ENCODE measurements at regions not wholly inside any gene's neighbourhood (a gene's known extent, or its start where the extent isn't known, plus 50 kb on each side); places are given as distances from the start of the nearest gene placed in this dataset.

DNA sequence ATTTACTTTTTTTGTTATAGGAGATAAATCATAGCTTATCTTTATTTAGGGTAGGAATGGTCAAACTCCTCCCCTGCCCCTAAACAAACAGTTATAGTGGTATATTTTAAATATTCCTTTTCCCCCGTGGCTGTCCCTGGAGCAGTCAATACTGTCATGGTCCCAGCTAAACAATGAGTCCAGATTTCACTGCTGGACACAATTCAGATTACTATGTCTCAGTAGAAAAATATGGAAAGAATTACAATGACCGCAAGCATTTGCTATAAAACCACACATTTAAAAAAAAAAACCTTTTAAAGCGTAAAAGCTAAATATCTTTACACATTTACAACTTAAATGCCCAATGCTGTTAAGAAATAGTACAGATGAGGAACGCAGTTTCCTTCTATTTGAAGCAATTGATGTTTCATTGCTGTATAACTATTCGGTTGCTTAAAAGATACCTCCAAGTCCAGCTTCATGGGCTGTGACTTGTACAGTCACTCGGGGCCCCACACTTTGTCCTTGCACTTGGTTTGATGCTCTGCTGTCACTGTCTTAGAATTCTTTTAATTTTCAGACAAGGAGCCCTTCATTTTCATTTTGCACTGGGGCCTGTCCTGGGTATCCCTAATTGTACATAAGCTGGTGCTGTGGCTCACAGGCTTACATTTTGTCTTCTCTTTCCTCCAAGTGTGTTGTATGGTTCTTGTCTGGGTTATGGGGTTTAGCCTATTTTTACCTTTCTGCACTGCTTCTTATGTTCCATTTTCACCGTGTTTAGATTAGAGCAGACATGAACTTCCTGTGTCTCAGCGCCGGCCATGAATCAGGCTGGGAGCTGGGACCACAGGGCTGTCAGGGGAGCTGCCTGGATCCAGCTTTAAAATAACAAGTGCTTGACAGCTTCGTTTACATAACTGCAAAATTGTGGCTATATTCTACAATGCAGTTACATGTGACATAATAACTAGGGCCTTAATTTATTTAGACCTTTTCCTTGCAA is 530.2 kb upstream of the FZD8 start:
- no peak for DNase-seq (ENCODE audit: low spot score)

DNA sequence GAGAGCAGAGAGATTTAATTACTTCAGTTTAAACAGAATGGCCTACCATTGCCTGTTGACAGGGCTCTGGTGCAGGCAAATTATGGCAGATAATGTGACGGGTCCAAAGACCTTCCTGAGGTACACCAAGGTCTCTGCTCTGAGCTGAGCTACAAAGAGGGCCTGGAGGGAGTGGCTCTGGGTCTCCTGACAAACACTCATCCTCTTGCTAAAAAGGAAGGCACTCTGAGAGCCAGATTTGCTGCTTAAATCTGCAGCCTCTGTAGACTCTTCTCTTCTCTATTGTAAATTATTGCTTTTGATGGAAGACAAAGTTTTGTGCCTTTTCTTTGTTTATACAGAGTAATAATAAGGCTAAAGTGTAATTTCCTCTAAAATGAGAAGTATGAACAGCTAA is 529.5 kb upstream of the FZD8 start:
- no peak for DNase-seq (ENCODE audit: low spot score)

DNA sequence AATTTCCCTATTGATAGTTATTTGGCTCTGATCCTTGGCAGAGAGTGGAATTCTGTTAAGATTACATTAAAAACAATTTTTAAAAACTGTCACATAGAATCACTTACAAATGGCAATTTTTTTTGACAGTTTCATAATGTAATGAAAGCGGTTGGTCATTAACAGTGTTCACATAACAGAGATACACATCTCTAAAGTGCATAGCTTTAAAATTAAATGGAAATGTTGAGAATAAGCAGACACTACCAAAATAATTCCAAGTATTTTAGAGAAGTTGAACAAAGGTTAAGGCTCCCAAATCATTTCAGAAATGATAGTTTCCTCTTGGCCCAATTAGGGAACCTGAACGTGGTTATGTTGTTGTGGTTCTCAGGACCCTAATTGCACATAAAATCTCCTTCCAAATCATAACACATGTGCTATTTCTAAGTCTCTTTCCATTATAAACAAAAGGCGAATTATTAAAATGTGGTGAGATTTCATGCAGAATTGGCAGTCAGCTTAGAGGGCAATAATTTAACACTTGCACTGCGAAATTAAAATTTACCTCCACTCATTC is 528.9 kb upstream of the FZD8 start:
- DNase-seq (ENCODE audit: low spot score), result no peak

DNA sequence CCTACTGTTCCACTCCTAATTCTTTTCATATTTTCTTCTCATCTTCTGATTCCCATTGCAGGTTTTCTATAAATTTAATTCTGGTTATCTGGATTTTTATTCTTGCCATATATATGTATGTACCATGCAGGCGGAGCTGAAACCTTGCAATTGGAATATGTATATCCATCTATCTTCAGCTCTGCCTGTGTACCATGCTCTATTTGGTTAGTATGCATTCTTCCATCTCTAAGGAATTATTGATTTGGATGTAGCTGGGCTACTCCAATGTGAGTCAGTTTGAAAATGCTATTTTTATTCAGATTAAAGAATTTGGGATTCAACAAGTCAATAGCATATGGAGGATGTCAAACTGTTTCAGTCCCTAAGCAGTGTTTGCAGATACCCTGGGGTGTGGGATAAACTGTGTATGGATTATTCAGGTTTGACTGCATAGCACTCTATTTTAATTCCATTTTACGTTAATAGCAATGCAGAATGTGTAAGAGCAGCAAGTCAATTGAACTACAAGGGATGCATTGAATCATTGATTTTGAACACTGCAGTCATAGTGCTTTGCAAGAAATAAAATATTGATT is 528.1 kb upstream of the FZD8 start:
- DNase-seq (ENCODE audit: low spot score), result no peak

DNA sequence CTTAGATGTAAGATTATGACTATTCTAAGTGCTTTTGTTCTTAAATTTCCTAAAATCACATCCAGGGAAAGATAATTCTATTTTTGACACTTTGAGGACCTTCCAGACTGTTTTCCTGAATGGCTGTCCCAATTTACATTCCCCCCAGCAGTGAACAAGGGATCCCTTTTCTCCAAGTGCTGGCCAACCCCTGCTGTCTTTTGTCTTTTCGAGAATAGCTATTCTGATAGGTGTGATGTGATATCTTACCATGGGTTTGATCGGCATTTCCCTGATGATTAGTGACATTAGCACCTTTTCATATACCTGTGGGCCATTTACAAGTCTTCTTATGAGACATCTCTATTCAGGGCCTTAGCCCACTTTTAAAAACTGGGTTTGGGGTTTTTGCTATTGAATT is 526.7 kb upstream of the FZD8 start:
- no peak for DNase-seq (ENCODE audit: low spot score)

DNA sequence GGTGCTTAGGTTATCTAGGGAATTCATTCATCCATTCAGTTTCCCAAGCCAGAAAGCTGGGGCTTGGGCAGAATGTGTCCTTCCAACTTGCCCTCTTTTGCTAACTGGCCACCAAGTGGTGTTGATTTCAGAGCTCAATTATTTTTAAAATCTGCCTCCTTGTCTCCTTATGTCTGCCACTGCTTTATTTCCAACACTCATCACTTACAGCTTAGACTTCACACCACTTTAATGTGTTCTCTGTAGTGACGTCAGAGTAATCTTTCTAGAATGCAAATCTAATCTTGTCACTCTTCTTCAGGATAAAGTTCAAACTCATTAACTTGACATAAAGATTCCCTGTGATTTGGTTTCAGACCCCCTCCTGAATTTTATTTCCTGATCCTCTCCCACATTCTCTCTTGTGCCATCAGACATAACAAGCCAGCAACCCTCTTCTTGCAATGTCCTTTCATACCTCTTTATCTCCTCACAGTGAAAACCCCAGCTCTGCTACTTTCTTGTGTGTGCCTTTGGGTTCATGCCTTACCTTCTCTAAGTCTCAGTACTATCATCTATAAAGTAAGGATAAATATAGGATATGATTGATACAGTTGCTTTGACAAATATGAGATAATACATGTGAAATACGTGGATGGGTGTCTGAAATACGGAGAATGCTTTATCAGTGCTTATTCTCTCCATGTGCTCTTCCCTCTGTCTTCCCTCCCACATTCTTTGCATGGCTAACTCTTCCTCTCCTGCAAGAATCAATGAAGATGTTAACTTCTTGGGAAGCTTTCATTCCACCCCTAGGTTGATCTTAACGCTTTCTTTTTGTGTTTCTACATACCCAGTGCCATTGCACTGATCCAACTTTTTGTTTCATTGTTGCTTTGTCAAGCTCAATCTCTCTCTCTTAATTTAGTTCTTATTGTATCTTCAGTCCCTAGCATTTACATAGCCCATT is 522.7 kb upstream of the FZD8 start:
- DNase-seq (ENCODE audit: low spot score), result no peak

DNA sequence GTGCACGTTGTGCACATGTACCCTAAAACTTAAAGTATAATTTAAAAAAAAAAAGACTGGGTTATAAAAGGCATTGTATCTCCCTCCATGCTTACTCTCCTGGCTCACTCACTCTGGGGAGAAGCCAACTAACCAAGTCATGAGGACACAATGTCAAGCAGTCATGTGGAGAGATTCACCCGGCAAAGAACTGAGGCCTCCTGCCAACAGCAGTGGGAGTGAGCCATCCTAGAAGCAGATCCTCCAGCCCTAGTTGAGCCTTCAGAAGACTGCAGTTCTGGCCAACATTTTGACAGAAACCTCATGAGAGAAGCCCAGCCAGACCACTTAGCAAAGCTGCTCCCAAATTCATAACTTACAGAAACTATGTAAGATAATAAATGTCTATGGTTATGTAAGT is 521.7 kb upstream of the FZD8 start:
- DNase-seq (ENCODE audit: low spot score), result no peak

DNA sequence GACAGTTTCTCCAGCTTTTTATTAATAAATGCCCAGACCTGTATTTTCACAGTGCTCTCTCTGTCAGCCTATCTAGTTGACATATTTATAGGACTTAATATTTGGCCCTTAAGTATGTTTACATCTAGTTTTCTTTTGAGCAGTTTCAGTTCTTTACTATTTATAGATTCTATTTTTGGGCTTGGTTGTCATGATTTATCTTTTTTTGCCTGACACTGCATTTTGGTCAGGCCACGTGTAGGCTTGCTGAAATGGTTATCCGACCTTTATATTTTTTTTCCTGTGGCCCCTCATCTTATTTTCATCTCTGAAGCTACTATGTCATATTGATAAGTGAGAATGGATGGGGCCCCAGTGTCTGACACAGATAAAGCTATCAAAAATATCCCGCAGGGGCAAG is 515.4 kb upstream of the FZD8 start:
- DNase-seq (ENCODE audit: low spot score), result no peak

DNA sequence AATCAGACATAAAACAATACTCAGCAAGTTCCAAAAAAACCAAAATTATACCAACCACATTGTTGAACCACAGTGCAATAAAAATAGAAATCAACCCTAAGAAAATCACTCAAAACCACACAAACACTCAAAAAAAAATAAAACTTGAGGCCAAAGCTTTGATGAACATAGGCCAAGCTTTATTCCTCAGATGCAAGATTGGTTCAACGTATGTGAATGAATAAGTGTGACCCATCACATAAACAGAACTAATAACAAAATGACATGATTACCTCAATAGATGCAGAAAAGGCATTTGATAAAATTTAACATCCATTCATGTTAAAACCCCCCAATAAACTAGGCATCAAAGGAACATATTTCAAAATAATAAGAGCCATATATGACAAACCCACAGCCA is 506.1 kb upstream of the FZD8 start:
- no peak for DNase-seq (ENCODE audit: low spot score)

GRCh38 chr10:36147529-36147928 is 505.4 kb upstream of the FZD8 start:
- no peak for DNase-seq (ENCODE audit: low spot score)

DNA sequence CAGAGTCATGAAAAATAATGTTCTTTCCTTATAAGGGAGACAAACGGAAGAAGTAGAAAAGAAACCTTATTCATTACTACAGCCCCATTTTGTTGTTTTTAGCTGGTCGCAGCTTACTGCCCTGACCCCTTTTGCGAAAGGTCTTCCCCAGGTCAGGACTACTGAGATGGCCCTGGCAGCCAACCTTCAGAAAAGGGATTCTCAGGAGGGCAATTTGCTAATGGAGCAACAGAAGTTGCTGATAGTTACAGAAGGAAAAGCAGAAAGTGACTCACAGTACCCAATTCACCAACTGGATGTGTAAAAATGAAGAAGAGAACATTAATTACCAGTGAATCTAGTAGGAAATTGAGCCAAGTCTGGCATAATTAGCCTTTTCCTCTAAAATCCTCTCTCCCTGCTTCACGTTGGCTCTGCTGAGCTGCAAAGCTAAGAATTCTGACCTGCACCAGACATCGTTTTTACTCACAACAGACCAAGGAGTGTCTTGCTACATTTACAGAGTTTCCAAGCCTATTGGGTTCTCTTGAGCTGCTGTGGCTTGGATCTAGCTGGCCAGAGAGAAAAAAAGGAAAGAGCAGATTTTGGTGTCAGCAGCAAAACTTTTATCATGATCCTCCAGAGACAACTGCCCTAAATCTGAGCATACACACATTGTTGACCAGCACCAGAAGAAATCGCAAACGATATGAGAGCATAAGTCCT is 499.9 kb upstream of the FZD8 start:
- no peak for DNase-seq (ENCODE audit: low spot score)

GRCh38 chr10:36129051-36129450 is 487.0 kb upstream of the FZD8 start:
- no peak for DNase-seq (ENCODE audit: low spot score)

DNA sequence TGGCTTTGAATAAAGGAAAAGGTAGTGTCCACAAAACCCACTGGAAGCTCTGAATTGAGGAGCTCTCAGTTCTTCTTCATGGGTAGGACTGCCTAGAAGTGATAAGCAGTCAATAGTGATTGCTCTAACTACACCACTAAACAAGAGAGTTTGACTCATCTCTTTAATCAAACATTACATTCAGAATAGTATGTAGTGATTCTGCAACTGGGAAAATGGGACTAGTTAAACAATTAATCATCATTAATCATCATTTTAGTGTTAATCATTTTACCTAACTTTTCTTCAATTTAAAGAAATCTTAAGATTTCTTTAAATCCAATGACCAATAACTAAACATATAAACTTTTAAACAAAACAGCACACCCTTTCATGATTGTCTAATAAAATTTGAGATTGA is 484.0 kb upstream of the FZD8 start:
- DNase-seq (ENCODE audit: low spot score), result no peak

GRCh38 chr10:36119455-36119854 is 477.4 kb upstream of the FZD8 start:
- DNase-seq (ENCODE audit: low spot score), result no peak

- no peak for DNase-seq (ENCODE audit: low spot score)
Observed at GRCh38 chr10:36118314-36118713, 476.2 kb upstream of the FZD8 start.

- no peak for DNase-seq (ENCODE audit: low spot score)
Observed at GRCh38 chr10:36117890-36118289, 475.8 kb upstream of the FZD8 start.

DNA sequence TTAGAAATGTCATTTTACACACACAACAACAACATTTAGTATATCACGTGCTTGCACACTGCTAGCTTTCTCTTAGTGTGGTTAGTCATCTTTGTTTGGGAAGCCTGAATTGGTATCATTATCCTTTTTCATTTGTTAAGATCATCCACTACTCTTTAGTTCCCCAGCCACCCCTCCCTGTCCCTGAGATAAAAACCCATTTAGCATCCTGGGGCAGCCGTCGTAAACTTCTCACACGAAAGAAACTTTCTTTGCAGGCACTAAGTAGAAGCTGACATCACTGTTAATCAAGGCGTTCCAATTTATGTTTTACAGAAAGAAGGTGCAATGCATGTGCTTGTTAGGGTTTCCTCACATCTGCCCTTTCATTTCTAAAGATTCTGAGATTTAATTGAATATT is 475.1 kb upstream of the FZD8 start:
- DNase-seq (ENCODE audit: low spot score), result no peak

DNA sequence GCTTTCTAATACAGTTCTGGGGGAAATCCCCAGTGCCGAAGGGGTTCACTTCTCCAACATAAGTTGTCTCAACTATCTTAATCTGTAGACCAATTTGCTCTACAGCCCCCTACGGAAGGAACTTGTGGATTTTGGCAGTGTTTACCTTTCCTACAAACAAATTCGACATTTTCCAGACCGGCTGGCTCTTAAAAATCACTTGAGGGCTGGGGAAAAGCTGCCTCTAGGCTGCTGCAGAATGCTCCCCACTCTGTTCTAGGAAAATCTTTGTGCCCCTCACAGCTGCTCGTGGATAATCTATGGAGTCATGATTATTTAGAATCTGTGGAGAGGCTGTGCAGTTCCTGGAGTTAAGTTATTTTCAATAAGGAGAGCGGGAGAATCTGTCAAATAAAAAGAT is 474.6 kb upstream of the FZD8 start:
- DNase-seq (ENCODE audit: low spot score), result no peak

DNA sequence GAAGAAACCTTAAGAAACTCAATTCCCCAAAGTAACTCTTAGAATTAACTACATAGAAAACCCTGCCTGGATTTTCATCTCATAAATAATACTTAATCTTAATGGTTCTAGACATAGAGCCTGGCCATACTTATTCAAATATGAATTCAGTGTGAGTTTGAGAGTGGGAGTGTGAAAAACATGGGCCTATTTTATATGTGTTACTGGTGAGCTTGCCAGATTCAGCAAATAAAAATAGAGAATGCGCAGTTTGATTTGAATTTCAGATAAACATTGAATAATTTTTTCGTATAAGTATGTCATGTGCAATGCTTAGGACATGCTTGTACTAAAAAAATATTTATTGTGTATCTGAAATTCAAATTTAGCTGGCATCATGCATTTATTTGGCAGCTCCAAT is 473.9 kb upstream of the FZD8 start:
- DNase-seq (ENCODE audit: low spot score), result no peak

DNA sequence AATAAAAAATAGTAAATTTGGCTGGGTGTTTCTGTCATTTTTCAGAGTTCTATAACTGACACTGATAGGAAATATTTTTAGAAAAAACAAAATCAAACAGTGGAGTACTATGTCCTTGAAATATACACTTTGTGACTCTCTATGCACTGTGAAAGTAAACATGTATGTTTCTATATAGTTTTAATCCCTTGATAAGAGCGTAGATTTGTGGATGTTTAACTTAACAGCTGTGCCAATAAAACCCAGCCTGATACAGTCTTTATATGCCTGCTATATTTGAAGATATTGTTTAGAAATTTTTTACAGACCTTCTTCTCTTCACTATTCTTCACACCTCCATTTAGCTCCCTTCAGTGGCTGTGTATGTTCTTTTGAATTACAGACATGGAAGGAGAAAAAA is 473.3 kb upstream of the FZD8 start:
- no peak for DNase-seq (ENCODE audit: low spot score)

DNA sequence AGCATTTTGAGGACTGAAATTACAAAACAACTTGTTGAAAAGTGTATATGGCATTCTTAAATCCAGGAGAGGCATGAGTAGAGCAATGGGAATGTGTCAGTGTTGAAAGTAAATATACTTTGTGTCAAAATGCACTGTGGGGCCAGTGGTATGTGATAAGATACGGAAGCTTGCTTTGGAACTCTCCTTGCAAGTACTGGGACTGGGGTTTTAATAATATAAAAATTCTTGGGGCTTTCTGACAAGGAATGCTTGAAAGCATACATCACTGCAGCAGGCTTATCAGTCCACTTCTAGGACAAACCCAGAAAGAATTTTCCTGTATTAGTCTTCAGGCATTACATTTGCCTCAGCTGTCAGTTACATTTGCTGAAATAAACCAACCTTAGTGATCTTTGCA is 472.8 kb upstream of the FZD8 start:
- no peak for DNase-seq (ENCODE audit: low spot score)

GRCh38 chr10:36114141-36114540 is 472.0 kb upstream of the FZD8 start:
- no peak for DNase-seq (ENCODE audit: low spot score)
